NCI-H2107 treated with DMSO at 0.1 percent for 48 hours (cell line): ENCODE measurements at regions not wholly inside any gene's neighbourhood (a gene's known extent, or its start where the extent isn't known, plus 50 kb on each side); places are given as distances from the start of the nearest gene placed in this dataset.

ENCODE experiments used
- DNase-seq: peaks from one replicate; lab custom pipeline; 2025; ENCODE audit not compliant: unreplicated experiment; lab: John Stamatoyannopoulos, UW

GRCh38 chr4:41318839-41319530, 62.3 kb downstream of the UCHL1 start:
- no peak for DNase-seq

- DNase-seq, result no peak
Measured at GRCh38 chr4:41319553-41319952, 62.8 kb downstream of the UCHL1 start.

- no peak for DNase-seq
Measured at GRCh38 chr4:41320278-41320677, 63.5 kb downstream of the UCHL1 start.

- DNase-seq, result no peak
Measured at GRCh38 chr4:41320786-41321185, 64.1 kb downstream of the UCHL1 start.

- DNase-seq, result no peak
Measured at GRCh38 chr4:41321216-41321945, 64.7 kb downstream of the UCHL1 start.

GRCh38 chr4:41322617-41323016, 65.9 kb downstream of the UCHL1 start:
- DNase-seq, result no peak

GRCh38 chr4:41323179-41323578, 66.5 kb downstream of the UCHL1 start:
- DNase-seq, result no peak

- DNase-seq, result no peak
Measured at GRCh38 chr4:41323706-41324105, 67.0 kb downstream of the UCHL1 start.

GRCh38 chr4:41324861-41325260, 68.1 kb downstream of the UCHL1 start:
- no peak for DNase-seq

GRCh38 chr4:41325901-41326300, 69.2 kb downstream of the UCHL1 start:
- DNase-seq, result no peak

GRCh38 chr4:41326776-41327175, 70.0 kb downstream of the UCHL1 start:
- DNase-seq, result no peak

GRCh38 chr4:41327770-41328169, 71.0 kb downstream of the UCHL1 start:
- no peak for DNase-seq

- DNase-seq, result no peak
Measured at GRCh38 chr4:41329361-41329760, 72.6 kb downstream of the UCHL1 start.

- DNase-seq, result no peak
Measured at GRCh38 chr4:41331224-41331623, 74.5 kb downstream of the UCHL1 start.

- DNase-seq, result no peak
Measured at GRCh38 chr4:41332510-41333054, 75.9 kb downstream of the UCHL1 start.

GRCh38 chr4:41334182-41334581, 77.5 kb downstream of the UCHL1 start:
- no peak for DNase-seq

GRCh38 chr4:41339812-41340809, 83.4 kb downstream of the UCHL1 start:
- DNase-seq, result no peak

GRCh38 chr4:41346306-41347061, 89.8 kb downstream of the UCHL1 start:
- no peak for DNase-seq

- DNase-seq, result no peak
Measured at GRCh38 chr4:41349021-41349420, 92.3 kb downstream of the UCHL1 start.

- no peak for DNase-seq
Measured at GRCh38 chr4:41358647-41359421, 102.1 kb downstream of the UCHL1 start.
